HEK293 (cell line): ENCODE measurements at regions not wholly inside any gene's neighbourhood (a gene's known extent, or its start where the extent isn't known, plus 50 kb on each side); places are given as distances from the start of the nearest gene placed in this dataset.

Source experiments
- ATF2 ChIP-seq: fragments of 450-650 bp; formaldehyde crosslinking; IDR thresholded peaks from 2 replicates; pipeline ENCODE4 v1.5.1; 2016; ENCODE audit warnings: missing biosample characterization, missing genetic modification characterization, low read depth
- CTCF ChIP-seq: fragments of 450-650 bp; formaldehyde crosslinking; IDR thresholded peaks from 2 replicates; pipeline ENCODE4 v1.5.1; 2016; ENCODE audit warnings: missing biosample characterization, missing genetic modification characterization
- MYNN ChIP-seq: fragments of 450-650 bp; formaldehyde crosslinking; IDR thresholded peaks from 2 replicates; pipeline ENCODE4 v1.5.1; 2016; ENCODE audit warnings: missing biosample characterization, missing genetic modification characterization, borderline replicate concordance
- TCF7L2 ChIP-seq: IDR thresholded peaks from 2 replicates; pipeline ENCODE4 v1.6.1; 2011; ENCODE audit warnings: low read depth, mild to moderate bottlenecking, inconsistent platforms, low read length, moderate library complexity, borderline replicate concordance
- YY1 ChIP-seq: fragments of 450-650 bp; formaldehyde crosslinking; IDR thresholded peaks from 2 replicates; pipeline ENCODE4 v1.5.1; 2018; ENCODE audit warnings: missing biosample characterization, missing genetic modification characterization
- ZBTB48 ChIP-seq: fragments of 450-650 bp; formaldehyde crosslinking; IDR thresholded peaks from 2 replicates; pipeline ENCODE4 v1.5.1; 2016; ENCODE audit warnings: missing biosample characterization, missing genetic modification characterization
- ZNF146 ChIP-seq: fragments of 450-650 bp; formaldehyde crosslinking; IDR thresholded peaks from 2 replicates; pipeline ENCODE4 v1.5.1; 2016; ENCODE audit warnings: missing biosample characterization, missing genetic modification characterization
- ZNF18 ChIP-seq: fragments of 450-650 bp; formaldehyde crosslinking; IDR thresholded peaks from 2 replicates; pipeline ENCODE4 v1.5.1; 2016; ENCODE audit warnings: missing biosample characterization, missing genetic modification characterization
- ZNF184 ChIP-seq: fragments of 450-650 bp; IDR thresholded peaks from 2 replicates; pipeline ENCODE4 v1.5.1; 2018; ENCODE audit warnings: missing biosample characterization, mild to moderate bottlenecking, missing genetic modification characterization
- ZNF23 ChIP-seq: fragments of 450-650 bp; formaldehyde crosslinking; IDR thresholded peaks from 2 replicates; pipeline ENCODE4 v1.5.1; 2016; ENCODE audit warnings: missing biosample characterization, missing genetic modification characterization, borderline replicate concordance
- ZNF341 ChIP-seq: fragments of 450-650 bp; formaldehyde crosslinking; IDR thresholded peaks from 2 replicates; pipeline ENCODE4; 2016; ENCODE audit warnings: low read depth, missing biosample characterization, missing genetic modification characterization
- ZNF677 ChIP-seq: fragments of 450-650 bp; IDR thresholded peaks from 2 replicates; pipeline ENCODE4 v1.5.0; 2018; ENCODE audit warnings: missing biosample characterization, mild to moderate bottlenecking, missing genetic modification characterization, moderate library complexity
- ZNF704 ChIP-seq: fragments of 450-650 bp; formaldehyde crosslinking; IDR thresholded peaks from 2 replicates; pipeline ENCODE4 v1.5.1; 2016; ENCODE audit warnings: missing biosample characterization, missing genetic modification characterization

GRCh38 chr2:12539336-12539735 is 177.4 kb upstream of the TRIB2 start:
- no peak for TF ChIP-seq ZNF18 (tag by site-specific recombination)
- TF ChIP-seq CTCF (tag by site-specific recombination): no peak
- no peak for TF ChIP-seq TCF7L2
- TF ChIP-seq ZBTB48 (tag by site-specific recombination): no peak
- no peak for TF ChIP-seq ZNF341 (tag by site-specific recombination)
- no peak for TF ChIP-seq ZNF23 (tag by site-specific recombination)
- TF ChIP-seq YY1: no peak
- no peak for TF ChIP-seq ZNF677 (tag by site-specific recombination)
- no peak for TF ChIP-seq ZNF704 (tag by site-specific recombination)
- TF ChIP-seq ATF2 (tag by site-specific recombination): no peak
- no peak for TF ChIP-seq MYNN (tag by site-specific recombination)
- no peak for TF ChIP-seq ZNF146
- TF ChIP-seq ZNF184 (tag by site-specific recombination): no peak
